C4-2B (cell line): ENCODE measurements at regions not wholly inside any gene's neighbourhood (a gene's known extent, or its start where the extent isn't known, plus 50 kb on each side); places are given as distances from the start of the nearest gene placed in this dataset.

Experiments
- CTCF ChIP-seq: fragments of 450-650 bp; conservative IDR thresholded peaks from 2 replicates; pipeline ENCODE4 v1.5.1; 2017; ENCODE audit warnings: mild to moderate bottlenecking
- ZFX ChIP-seq: fragments of 450-650 bp; IDR thresholded peaks from 2 replicates; pipeline ENCODE4 v1.6.1; 2017

- no peak for TF ChIP-seq CTCF
- no peak for TF ChIP-seq ZFX
Measured at GRCh38 chr5:117263231-117263630, 688.6 kb upstream of the SEMA6A start.
